GM21526 (cell line): ENCODE measurements at regions not wholly inside any gene's neighbourhood (a gene's known extent, or its start where the extent isn't known, plus 50 kb on each side); places are given as distances from the start of the nearest gene placed in this dataset.
"Not testable (repeated sequence)": the region's sequence is repeated elsewhere in the genome, so short reads cannot be mapped to it uniquely, and the experiment has no call there.

Source experiments
- ATAC-seq: cut with Tn5 transposase; IDR thresholded peaks from one replicate; pipeline ENCODE4 v1.9.1; 2021; ENCODE audit warnings: moderate library complexity; ENCODE audit not compliant: unreplicated experiment, low FRiP score

GRCh38 chr21:23111070-23111600 lies 2112.9 kb downstream of the NCAM2 start:
- ATAC-seq = no peak

GRCh38 chr21:23119491-23119890 lies 2121.3 kb downstream of the NCAM2 start:
- no peak for ATAC-seq

GRCh38 chr21:23127973-23128372 lies 2129.8 kb downstream of the NCAM2 start:
- no peak for ATAC-seq

DNA sequence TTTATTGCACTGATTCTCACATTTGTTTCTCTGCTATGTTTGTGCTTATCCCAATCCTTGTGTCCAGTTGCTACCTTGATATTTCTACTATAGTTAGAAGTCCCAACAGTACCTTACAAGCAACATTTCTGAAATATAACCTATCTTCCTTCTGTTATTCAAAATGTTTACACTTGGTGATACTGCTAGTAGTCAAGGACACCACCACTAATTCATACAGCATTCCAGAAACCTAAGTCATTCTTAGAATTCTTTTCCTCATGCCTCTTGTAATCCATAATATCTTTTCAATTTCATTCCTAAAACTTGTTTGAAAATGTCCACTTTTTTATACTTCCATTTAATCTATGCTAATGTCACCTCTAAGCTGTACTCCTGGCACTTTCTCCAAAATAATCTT lies 2132.1 kb downstream of the NCAM2 start:
- ATAC-seq = no peak

- ATAC-seq = no peak
Measured at GRCh38 chr21:23131177-23131576, 2133.0 kb downstream of the NCAM2 start.

GRCh38 chr21:23138797-23139196 lies 2140.6 kb downstream of the NCAM2 start:
- ATAC-seq = no peak

DNA sequence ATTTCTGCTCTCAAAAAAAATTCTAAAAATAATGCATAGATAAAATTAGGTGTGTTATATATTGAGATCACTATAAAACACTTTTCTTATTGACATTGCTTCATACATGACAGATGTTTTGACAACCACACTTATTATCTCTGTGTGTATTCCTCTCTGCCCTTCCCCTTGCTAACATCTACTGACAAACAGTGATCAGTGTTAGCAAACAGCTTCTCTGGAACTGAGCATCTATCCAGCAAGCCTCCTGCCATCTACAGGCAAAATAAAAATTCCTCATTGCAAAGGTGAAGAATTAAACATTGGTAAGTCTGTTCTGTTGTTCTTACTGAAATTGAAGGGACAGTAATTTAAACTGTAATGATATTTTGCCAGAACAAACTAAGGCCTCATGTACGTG lies 2153.9 kb downstream of the NCAM2 start:
- ATAC-seq = no peak

- not testable (repeated sequence) for ATAC-seq
Measured at GRCh38 chr21:23153842-23154241, 2155.6 kb downstream of the NCAM2 start.

GRCh38 chr21:23155281-23155680 lies 2157.1 kb downstream of the NCAM2 start:
- no peak for ATAC-seq

GRCh38 chr21:23160914-23161313 lies 2162.7 kb downstream of the NCAM2 start:
- ATAC-seq = no peak

GRCh38 chr21:23162198-23162946 lies 2164.2 kb downstream of the NCAM2 start:
- ATAC-seq = no peak
